Hepatocyte (in vitro differentiated cells): ENCODE measurements at regions not wholly inside any gene's neighbourhood (a gene's known extent, or its start where the extent isn't known, plus 50 kb on each side); places are given as distances from the start of the nearest gene placed in this dataset.

Experiments used
- CTCF ChIP-seq: fragments of 200-600 bp; sonication (generic); IDR thresholded peaks from 2 replicates; pipeline ENCODE4 v1.5.1; 2016; ENCODE audit warnings: antibody characterized with exemption, mild to moderate bottlenecking; ENCODE audit not compliant: poor library complexity
- EZH2 ChIP-seq: fragments of 200-600 bp; sonication (generic); IDR thresholded peaks from 2 replicates; pipeline ENCODE4 v1.6.1; 2016; ENCODE audit warnings: antibody characterized with exemption, mild to moderate bottlenecking, borderline replicate concordance

- TF ChIP-seq CTCF (no peak), EZH2 (no peak)
Measured at GRCh38 chr7:85749696-85750453, 563.0 kb upstream of the SEMA3D start.
